LoVo (cell line): ENCODE measurements at regions not wholly inside any gene's neighbourhood (a gene's known extent, or its start where the extent isn't known, plus 50 kb on each side); places are given as distances from the start of the nearest gene placed in this dataset.

Experiments
- DNase-seq: peaks from one replicate; pipeline ENCODE4 v3.0.0-alpha.2; 2016; ENCODE audit warnings: low spot score

DNA sequence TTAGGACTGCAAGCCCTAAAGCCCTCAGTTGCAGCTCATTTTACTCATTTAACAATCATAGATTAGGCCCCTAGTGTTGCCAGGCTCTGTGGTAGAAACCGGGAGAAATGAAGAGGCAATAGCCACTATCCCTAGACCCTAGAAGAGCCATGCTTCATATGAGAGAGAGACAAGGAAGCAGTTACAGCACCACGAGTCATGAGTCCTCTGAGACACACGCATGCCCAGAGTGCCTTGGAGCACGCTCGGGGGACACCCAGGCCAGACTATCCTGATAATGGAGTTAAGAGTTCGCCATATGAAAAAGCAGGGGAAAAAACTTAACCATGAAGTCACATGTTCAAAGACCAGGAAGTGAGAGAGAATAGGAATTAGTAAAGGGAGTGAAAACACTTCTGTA lies 321.5 kb upstream of the PKDCC start:
- DNase-seq, result no peak

DNA sequence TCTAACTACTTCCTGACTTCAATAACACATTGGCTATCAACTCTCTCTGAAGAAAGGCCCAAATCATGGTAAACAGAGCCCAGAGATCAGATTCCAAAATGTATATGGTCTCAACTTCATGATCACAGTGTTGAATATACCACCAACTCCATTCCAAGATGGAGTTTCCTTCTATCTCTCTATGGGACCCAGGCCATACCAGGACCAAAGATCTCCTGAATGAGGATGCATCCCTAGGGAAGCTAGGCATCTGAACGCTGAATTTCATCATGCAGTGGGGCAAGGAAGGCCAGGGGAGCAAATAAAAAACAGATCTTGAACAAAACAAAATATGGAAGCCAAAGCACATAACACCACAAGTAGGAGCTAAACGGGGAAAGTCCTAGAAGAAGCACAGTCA lies 320.7 kb upstream of the PKDCC start:
- DNase-seq, result no peak

DNA sequence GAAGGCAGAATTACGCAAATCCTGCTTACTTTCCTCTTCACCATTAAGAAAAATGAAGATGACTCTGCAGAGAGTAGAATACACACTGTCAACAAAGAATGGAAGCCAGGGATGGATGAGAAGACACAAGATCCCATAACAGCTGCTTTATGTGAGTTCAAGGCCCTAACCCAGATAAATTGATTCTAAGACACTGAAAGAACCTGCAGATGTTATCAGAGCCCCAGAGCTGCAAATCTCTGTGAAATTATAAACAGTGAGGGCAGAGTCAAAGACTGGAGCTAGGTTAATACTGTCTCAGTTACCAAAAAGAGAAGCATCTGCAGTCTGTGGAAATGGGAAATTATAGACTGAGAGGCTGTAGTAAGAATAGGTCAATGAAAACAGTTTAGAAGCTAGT lies 320.1 kb upstream of the PKDCC start:
- no peak for DNase-seq

DNA sequence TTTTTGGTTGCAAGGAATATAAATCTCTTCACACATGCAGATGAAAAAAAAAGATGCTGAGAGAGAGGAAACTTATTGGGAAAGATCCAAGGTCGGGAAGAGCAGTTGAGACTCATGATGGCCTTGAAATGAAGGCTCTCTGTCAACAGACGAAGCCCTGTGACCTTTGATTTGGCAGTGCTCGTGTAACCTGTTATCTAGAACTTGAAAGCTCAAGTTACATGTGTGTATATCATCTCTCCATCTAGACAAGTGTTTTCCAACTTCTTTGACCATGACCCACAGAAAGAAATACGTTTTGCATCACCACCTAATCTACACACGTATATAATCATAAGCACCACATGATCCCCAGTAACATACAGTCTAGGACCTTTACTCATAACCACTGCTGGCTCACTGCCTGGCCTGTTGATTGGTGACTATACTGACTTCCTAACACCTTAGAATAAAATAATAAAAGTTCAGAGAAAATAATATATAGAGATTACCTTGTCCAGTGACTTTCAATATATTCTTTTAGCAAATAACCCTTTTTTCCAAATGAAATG lies 319.0 kb upstream of the PKDCC start:
- DNase-seq, result no peak

DNA sequence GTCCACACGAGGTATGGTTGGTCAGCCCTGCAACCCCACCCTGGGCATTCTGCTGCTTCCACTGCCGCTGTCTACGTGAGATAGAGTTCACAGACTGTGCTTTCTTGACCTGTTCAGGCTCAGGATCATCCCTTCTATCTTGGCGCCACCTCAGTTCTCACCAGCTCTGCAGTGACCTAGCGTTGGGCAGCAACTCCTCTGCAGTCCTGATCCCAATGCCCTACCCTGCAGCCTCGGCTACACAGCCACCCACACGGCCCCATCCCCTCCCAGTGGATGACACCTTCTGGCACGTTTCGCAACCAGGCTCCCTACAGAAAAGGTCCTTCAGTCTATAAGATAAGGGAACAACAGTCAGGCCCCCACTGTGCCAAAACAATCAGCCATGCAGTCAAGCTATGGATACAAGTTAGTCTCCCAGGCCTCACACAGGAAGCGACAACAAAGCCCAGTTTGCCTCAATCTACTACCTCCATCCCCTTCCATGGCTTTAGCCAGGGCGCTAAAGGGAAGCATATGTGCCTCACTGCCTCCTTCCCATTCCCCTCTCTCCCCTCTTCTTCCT lies 317.9 kb upstream of the PKDCC start:
- no peak for DNase-seq

DNA sequence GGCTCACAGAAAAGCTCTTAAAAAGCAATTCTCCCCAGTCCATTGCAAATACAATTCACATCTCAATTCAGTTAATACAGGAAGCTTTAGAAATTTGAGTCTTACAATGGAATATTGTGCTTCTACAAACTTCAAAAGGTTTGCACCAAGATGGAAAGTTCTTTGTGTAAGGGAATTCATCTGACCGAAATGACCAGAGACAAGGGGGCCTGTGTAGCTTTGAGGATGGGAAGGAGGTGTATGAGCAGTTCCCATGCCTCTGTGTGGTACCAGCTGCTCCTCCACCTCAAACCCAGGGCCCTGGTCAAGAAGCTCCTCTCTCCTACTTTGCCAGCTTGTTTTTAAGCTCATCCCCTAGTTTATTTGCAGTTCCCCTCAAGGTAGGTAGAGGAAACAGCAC lies 312.8 kb upstream of the PKDCC start:
- DNase-seq, result no peak

DNA sequence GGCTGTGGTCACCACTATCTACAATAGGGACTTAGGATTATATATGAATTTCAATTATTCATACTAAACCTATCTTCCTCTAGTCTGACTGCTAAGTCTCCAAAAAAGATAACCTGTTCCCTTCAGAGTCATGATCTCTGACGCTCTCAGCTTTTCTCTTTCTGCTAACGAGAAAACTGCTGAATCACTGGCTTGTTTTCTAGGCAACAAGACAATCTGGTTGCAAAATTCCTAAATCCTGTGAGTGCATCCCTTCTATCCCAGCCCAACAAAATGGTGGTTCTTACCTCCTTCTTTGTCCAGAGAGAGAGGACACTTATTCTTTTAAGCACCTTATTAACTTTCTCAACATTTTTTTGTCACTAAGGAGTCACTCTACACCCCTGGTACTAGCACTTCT lies 312.3 kb upstream of the PKDCC start:
- no peak for DNase-seq

DNA sequence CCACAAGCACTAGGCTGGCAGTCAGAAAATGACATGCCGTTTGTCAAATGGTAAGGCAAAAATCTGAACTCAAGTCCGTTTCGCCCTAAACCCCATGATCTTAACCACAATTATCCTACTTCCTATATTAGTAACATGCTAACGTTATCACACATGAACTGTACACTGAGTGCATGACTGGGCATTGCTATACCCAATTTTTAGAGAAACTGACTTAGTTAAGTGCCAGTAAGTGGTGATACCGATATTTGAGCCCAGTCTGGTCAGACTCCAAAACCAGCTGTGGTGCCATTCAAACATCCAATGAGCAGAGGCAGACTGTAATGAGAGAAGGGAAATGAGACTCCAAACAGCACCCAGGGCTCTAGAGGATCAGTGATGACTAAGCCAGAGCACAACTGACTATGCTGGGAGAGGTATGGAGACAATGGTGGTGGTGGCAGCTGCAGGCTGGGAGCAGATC lies 311.7 kb upstream of the PKDCC start:
- DNase-seq, result no peak

DNA sequence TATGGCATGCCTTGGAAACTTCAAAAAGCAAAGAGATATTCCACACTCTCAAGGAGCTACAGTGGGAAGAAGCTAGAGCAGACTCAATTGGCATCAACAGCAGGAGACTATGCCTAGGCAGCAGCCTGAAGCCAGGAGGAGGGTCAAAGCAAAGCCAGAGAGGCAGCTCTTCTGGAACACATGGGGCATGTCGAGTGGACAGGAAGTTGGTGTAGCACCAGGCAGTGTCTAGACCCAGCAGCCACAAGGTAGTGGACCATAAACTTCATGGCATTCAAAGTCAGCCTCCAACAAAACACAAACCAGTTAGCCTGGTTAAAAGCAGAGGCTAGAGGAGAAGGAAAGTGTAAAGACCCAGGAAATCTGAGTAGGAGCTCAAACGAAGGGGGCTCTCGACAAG lies 311.2 kb upstream of the PKDCC start:
- no peak for DNase-seq

DNA sequence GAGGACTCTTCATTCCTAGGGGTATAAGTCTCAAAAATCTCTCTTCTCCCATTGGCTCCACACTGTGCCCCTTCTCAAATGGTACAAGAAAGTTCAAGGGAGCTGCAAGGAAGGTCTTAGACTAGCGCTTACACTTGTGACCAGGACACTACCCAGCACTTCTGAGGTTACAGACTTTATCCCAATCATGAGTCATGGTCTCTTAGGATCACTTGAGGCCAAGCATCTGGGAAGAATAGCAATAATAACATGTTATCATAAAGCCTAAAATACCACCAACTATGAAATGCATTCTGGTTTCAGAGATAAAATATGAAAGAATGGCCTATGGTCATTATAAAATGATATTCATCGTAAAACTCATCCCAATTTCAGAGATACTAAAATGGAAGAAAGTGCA lies 309.9 kb upstream of the PKDCC start:
- no peak for DNase-seq

DNA sequence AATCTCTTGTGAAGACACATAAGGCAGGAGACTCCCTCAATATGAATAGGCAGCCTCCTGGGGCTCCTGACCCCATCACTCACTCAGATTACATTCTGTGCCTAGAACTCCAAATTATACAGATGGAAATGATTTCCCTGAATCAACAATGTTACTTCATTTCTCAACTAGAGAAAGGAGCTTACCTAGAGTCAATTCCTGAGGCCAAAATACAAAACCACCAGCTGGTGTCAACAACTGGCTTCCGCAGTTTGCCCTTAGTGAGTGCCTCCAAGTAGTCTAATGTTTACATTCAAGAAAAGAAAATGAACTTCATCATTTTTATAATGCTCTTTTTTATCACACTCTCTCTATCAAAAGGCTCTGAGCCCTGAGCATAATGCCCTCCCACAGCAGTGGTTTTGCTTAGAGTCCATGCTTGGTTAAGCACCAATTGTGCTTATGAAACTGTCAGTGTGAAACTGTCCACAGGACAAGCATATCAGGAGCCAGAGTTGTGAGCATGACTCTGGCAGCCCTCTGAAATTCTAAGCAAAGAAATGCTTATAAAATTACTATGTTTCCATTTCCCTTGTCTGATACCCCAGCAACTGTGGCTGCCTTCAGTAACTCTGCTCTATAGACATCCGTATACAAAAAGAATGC lies 305.7 kb upstream of the PKDCC start:
- DNase-seq, result no peak

DNA sequence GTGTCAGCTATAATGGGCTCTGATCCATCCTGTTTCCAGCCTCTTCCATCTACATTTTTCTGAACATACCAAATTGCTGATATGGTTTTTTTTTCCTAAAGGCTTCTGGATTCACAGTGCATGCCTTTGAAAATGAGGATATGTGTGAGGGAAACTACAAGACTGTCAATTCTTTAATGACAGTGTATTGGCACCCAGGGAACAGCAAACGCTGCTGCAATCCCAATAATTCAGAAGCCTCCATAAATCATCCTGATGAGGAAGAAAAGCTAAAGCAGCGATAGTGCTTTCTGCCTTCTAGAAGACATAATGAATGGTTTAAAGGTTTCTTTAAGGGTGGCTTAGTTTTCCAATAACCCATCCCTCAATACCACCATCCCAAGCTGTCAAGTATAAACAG lies 304.5 kb upstream of the PKDCC start:
- no peak for DNase-seq

DNA sequence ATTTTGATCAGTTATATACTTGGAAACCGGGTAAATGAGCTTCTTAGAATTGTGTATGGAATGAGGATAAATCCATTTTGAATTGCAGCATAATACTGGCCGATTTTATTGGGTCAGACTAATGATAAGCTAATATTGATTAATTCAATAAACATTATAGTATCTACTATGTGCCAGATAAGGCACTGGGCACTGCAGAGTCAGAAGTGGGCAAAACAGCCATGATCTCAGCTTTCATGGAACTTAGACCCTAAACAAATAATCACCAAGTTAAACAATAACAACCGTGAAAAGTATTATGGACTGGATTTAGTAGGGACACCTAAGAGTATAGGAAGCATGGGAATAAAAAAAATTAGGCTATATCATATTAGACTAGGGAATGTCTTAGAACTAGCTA lies 297.0 kb upstream of the PKDCC start:
- no peak for DNase-seq

DNA sequence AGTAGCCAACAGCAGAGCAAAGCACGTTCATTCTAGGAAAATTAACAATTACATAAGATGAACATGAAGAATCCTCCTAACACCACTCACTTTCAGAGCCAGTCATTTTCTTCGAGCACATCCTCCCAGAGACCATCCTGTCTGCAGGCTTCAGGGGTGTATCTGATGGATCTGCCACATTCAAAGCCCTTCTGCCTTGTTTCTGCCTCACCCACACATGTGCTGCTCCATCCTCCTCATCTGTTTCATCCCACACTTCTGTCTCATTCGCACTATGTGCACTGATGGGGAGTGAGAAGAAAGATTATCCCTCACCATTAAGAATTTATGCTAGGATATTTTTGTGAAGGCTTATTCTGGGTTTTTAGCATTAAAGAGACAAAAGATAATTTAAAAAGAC lies 287.9 kb upstream of the PKDCC start:
- DNase-seq, result no peak

DNA sequence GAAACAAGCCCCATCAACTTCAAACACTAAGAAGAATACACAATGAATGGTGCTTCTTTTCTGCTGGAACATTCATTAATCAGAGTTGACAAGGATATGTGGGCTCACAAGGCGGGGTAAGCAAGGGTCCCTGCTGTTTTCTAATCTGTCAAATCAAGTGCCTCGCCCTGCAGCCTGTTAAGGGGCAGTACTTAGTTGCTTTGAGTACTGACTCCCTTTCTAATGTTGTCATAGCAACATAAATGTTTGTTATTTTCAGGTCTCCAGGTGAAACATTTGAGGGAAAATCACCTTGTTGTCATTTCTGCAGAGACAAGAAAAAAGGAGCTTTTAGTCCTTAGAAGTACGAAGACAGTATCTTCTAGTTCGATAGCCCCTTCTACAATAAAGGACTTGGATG lies 284.7 kb upstream of the PKDCC start:
- no peak for DNase-seq

DNA sequence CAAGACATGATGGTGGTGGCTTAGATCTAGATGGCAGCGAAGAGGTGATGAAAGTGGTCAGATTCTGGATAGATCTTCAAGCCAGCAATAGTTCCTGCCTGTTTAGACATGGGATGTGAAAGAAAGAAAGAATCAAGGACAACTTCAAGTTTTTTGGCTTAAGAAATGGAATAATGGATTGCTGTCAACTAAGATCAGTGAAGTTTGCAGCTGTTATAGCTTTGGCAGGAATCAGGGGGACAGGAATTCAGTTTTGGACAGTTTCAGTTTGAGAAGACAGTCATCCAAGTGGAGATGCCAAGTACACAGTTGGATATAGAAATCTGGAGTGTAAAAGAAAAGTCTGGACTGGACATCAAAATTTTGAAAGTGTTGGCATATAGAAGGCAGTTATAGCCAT lies 283.7 kb upstream of the PKDCC start:
- no peak for DNase-seq

DNA sequence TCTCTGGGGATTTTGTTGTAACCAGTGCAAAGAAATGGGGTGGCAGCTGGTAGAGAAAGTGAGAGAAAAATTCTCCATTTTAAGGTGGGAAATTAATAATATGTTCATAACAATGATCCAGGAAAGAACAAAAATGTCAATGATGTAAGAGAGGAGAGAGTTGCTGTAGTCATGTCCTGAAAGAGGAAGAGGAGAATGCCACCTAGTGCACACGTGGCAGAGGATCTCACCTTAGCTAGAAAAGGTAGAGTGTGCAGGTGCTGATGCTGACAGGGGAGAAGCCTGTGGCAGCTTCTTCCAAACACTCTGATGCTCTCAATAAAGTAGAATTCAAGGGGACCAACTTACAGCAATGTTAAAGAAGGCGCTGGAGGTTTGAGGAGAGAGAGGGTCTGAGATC lies 282.9 kb upstream of the PKDCC start:
- DNase-seq, result no peak

DNA sequence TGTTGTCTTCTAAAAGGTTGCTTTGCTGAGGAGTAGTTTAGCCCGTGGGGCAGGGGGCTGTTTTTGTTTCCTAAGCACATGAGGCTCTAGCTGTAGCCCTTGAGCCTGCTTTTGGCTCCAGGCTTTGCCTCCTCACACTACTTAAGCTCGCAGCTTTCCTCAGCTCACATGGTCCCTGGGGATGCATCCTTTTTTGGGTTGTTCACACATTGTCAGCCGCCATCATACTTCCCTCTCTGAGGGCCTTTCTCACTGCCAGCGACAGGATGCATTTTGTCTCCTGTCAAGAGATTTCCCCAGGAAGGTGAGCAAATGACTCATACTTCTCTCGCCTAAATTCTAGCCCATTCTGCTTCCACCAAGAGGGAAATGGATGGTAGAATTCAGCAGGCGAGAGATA lies 279.5 kb upstream of the PKDCC start:
- DNase-seq, result no peak

DNA sequence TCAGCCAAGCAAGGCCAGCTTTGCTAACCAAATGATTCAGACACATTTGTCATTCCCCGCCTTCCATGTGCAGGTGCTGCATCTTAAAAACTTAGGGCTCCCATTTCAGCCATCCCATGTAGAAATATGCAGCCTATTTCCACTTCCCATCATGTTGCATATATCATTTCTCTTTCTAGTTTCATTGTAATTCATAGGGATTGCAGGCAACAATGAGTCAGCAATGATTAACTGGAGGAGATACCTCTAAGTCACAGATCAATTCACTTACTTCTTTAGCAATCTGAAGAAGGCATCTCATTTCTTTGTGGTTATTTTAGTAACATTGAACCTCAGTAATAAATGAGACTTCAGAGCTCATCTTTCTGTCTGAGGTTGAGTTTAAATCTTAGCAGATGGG lies 276.1 kb upstream of the PKDCC start:
- DNase-seq, result no peak

DNA sequence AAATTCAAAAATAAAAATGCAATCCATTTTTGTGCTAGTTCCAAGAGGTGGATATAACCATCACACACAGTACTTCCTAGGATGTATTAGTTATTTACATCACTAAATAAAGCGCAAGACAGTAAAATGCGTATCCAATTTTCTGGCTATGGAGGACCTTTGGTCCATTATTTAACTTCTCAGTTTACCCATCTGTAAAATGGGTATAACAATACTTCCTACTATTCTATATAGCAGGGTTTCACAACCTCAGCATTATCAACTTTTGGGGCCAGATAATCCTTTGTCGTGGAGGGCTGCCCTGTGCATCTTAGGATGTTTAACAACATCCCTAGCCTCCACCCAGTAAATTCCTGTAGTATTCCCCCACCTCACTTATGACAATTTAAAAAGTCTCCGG lies 275.1 kb upstream of the PKDCC start:
- no peak for DNase-seq

DNA sequence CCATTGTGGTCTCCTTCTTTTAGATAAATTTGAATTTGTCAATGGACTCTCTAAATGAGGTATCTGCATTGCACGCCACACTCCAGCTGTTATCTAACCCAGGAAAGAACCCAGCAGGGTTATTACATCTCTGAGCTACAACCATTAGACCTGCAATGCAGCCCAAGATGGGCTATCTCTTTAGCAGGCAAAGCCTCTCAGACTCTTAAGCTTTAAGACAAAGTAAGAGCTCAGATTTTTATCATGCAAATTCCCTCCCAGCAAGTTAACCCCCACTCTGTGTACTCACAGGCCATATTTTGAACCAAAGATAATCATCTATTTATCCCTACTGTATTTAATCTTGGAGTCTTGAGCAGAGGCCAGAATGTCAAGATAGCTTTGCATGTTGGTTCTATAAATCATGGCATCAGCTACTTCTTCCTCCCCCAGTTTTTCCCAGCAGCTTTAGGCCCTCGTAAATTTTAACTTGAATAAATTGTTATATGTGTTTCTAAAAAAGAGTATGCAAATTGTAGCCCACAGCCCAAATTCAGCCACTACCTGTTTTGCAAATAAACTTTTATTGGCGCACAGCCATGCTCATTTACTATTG lies 273.7 kb upstream of the PKDCC start:
- no peak for DNase-seq

DNA sequence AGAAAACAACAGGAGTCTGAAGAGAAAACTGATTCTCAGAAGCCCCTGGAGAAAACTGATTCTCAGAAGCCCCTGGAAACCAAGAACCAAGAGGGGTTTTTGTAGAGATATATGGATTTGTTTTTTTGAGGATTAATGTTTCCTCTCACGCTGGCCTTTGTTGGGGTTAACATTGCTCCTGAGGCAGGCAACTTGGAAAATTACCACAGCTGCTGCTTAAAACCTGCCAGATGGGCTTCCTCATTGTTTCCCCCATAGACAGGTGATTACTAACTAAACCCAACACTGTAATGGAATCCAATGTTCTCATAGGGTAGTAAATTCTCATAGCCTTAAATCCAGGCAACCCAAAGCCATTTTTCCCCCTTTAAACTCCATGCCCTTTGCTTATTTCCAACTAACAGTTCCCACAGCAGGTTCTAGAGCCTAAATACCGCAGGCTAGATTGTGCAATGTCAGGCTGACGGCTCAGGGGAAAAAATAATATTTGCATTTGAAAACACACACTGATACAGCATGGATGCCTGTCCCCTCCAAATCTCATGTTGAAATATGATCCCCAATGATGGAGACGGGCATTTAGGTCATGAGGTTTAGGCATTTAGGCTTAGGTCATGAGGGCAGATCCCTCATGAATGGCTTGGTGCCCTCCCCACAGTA lies 272.3 kb upstream of the PKDCC start:
- DNase-seq, result no peak

DNA sequence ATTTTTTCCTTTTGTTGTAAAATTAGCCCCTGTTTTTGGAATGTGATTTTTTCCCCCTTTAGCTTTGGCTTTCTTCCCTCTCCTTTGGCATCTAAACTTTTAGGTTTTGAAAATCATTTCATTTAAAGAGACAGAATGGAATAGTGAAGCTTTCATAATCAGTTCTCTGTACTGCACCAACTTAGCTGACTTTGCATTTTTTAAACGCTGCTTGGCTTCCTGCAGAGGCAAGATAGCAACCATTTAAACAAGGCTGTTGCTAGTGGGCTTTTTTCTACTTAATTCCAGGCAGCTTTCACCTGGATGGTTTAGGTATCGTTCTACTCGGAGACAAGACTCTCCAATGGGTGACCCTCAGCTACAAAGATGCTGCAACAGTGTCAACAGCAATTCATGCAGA lies 267.9 kb upstream of the PKDCC start:
- no peak for DNase-seq
